GM19035 (cell line): ENCODE measurements at regions not wholly inside any gene's neighbourhood (a gene's known extent, or its start where the extent isn't known, plus 50 kb on each side); places are given as distances from the start of the nearest gene placed in this dataset.
"Not testable (repeated sequence)": the region's sequence is repeated elsewhere in the genome, so short reads cannot be mapped to it uniquely, and the experiment has no call there.

Experiments used
- ATAC-seq: cut with Tn5 transposase; IDR thresholded peaks from one replicate; pipeline ENCODE4 v1.9.1; 2021; ENCODE audit not compliant: unreplicated experiment

- ATAC-seq, result no peak
These were observed 1352.9 kb upstream of the CHAC2 start for GRCh38 chr2:52414561-52415295.

- not testable (repeated sequence) for ATAC-seq
These were observed 1358.1 kb upstream of the CHAC2 start for GRCh38 chr2:52409308-52410118.

- no peak for ATAC-seq
These were observed 1361.6 kb upstream of the CHAC2 start for GRCh38 chr2:52405980-52406379.

GRCh38 chr2:52404866-52405265 lies 1362.7 kb upstream of the CHAC2 start:
- no peak for ATAC-seq

- ATAC-seq, result no peak
These were observed 1363.6 kb upstream of the CHAC2 start for GRCh38 chr2:52404046-52404445.

GRCh38 chr2:52402128-52402527 lies 1365.5 kb upstream of the CHAC2 start:
- no peak for ATAC-seq

GRCh38 chr2:52396836-52397235 lies 1364.9 kb upstream of the NRXN1 start:
- ATAC-seq, result no peak

- ATAC-seq, result no peak
These were observed 1364.0 kb upstream of the NRXN1 start for GRCh38 chr2:52395912-52396311.

GRCh38 chr2:52391621-52392020 lies 1359.7 kb upstream of the NRXN1 start:
- ATAC-seq, result no peak

GRCh38 chr2:52390651-52391050 lies 1358.7 kb upstream of the NRXN1 start:
- no peak for ATAC-seq

- ATAC-seq, result no peak
These were observed 1356.1 kb upstream of the NRXN1 start for GRCh38 chr2:52387937-52388590.

- no peak for ATAC-seq
These were observed 1354.6 kb upstream of the NRXN1 start for GRCh38 chr2:52386433-52387030.

GRCh38 chr2:52383541-52383940 lies 1351.6 kb upstream of the NRXN1 start:
- no peak for ATAC-seq

GRCh38 chr2:52369178-52369577 lies 1337.2 kb upstream of the NRXN1 start:
- ATAC-seq, result no peak

- ATAC-seq, result no peak
These were observed 1336.2 kb upstream of the NRXN1 start for GRCh38 chr2:52368141-52368540.

- ATAC-seq, result no peak
These were observed 1334.0 kb upstream of the NRXN1 start for GRCh38 chr2:52365946-52366345.

- ATAC-seq, result no peak
These were observed 1324.6 kb upstream of the NRXN1 start for GRCh38 chr2:52356556-52356955.

- ATAC-seq, result no peak
These were observed 1315.4 kb upstream of the NRXN1 start for GRCh38 chr2:52347292-52347691.

GRCh38 chr2:52345676-52346075 lies 1313.7 kb upstream of the NRXN1 start:
- ATAC-seq, result no peak

GRCh38 chr2:52345082-52345481 lies 1313.2 kb upstream of the NRXN1 start:
- ATAC-seq, result no peak

- ATAC-seq, result no peak
These were observed 1311.9 kb upstream of the NRXN1 start for GRCh38 chr2:52343706-52344266.
